LNCaP clone FGC (cell line): ENCODE measurements at regions not wholly inside any gene's neighbourhood (a gene's known extent, or its start where the extent isn't known, plus 50 kb on each side); places are given as distances from the start of the nearest gene placed in this dataset.
"Not testable (repeated sequence)": the region's sequence is repeated elsewhere in the genome, so short reads cannot be mapped to it uniquely, and the experiment has no call there.

Experiments
- DNase-seq: peaks from one replicate; pipeline ENCODE4 v3.0.0-alpha.2; 2011; ENCODE audit warnings: low read depth
- H3K4me3 ChIP-seq: 2 replicates; pipeline ENCODE4 v1.5.1; 2011; ENCODE audit warnings: mild to moderate bottlenecking, low read depth, low read length, control low read depth
- CTCF ChIP-seq: IDR thresholded peaks from 2 replicates; pipeline ENCODE4 v1.5.1; 2012; ENCODE audit warnings: mild to moderate bottlenecking; ENCODE audit not compliant: control insufficient read depth, insufficient read depth; ENCODE audit errors: extremely low read depth

- no peak overlapping the region for H3K4me3 ChIP-seq
- DNase-seq: no peak
- no peak for TF ChIP-seq CTCF
These were observed 785.9 kb upstream of the TPTE start for GRCh38 chr21:9735421-9735961.

- not testable (repeated sequence) for DNase-seq, H3K4me3 ChIP-seq
These were observed 784.1 kb upstream of the TPTE start for GRCh38 chr21:9737301-9737700.

GRCh38 chr21:9737871-9738515 lies 783.4 kb upstream of the TPTE start:
- not testable (repeated sequence) for H3K4me3 ChIP-seq
- DNase-seq: peak; percentile 15

- no peak for TF ChIP-seq CTCF
- no peak for DNase-seq
- no peak overlapping the region for H3K4me3 ChIP-seq
These were observed 782.9 kb upstream of the TPTE start for GRCh38 chr21:9738527-9738926.

- H3K4me3 ChIP-seq: no peak overlapping the region
- no peak for TF ChIP-seq CTCF
- DNase-seq: no peak
These were observed 782.1 kb upstream of the TPTE start for GRCh38 chr21:9739240-9739639.

GRCh38 chr21:9740177-9740941 lies 781.0 kb upstream of the TPTE start:
- not testable (repeated sequence) for DNase-seq

GRCh38 chr21:9740991-9741742 lies 780.2 kb upstream of the TPTE start:
- H3K4me3 ChIP-seq, DNase-seq: not testable (repeated sequence)

More at GRCh38 chr21:9740177-9740941, 781.0 kb upstream of the TPTE start:
- not testable (repeated sequence) for H3K4me3 ChIP-seq

GRCh38 chr21:9743566-9743965 lies 777.8 kb upstream of the TPTE start:
- not testable (repeated sequence) for DNase-seq, H3K4me3 ChIP-seq

- DNase-seq, H3K4me3 ChIP-seq: not testable (repeated sequence)
These were observed 777.2 kb upstream of the TPTE start for GRCh38 chr21:9744166-9744565.

GRCh38 chr21:9744593-9744992 lies 776.8 kb upstream of the TPTE start:
- H3K4me3 ChIP-seq, DNase-seq: not testable (repeated sequence)

- not testable (repeated sequence) for H3K4me3 ChIP-seq, DNase-seq
These were observed 775.8 kb upstream of the TPTE start for GRCh38 chr21:9745457-9746108.

- DNase-seq, H3K4me3 ChIP-seq: not testable (repeated sequence)
These were observed 775.1 kb upstream of the TPTE start for GRCh38 chr21:9746311-9746710.

- not testable (repeated sequence) for DNase-seq, H3K4me3 ChIP-seq
These were observed 774.4 kb upstream of the TPTE start for GRCh38 chr21:9746831-9747606.

- H3K4me3 ChIP-seq, DNase-seq: not testable (repeated sequence)
These were observed 773.5 kb upstream of the TPTE start for GRCh38 chr21:9747870-9748269.
